Cardiac muscle cell (in vitro differentiated cells and primary cell): ENCODE measurements at regions not wholly inside any gene's neighbourhood (a gene's known extent, or its start where the extent isn't known, plus 50 kb on each side); places are given as distances from the start of the nearest gene placed in this dataset.

Experiments used
- DNase-seq, 2 donors: peaks; one replicate each; pipeline versions ENCODE4 v3.0.0 to v3.0.0-alpha.2; 2010 to 2017; ENCODE audit warnings: low read depth in 1 of 2, low spot score in 1 of 2
- H3K27ac ChIP-seq: fragments of 200-600 bp; sonication (generic); 2 replicates; pipeline ENCODE4 v1.5.1; 2016
- H3K27me3 ChIP-seq: fragments of 200-600 bp; sonication (generic); 2 replicates; pipeline ENCODE4 v1.6.0; 2016; ENCODE audit warnings: control low read depth
- H3K36me3 ChIP-seq: fragments of 200-600 bp; sonication (generic); 2 replicates; pipeline ENCODE4 v1.5.1; 2016; ENCODE audit warnings: control low read depth
- H3K4me1 ChIP-seq: fragments of 200-600 bp; sonication (generic); 2 replicates; pipeline ENCODE4 v1.8.1; 2017; ENCODE audit warnings: low read depth, mild to moderate bottlenecking, mixed run types
- H3K4me3 ChIP-seq: fragments of 200-600 bp; sonication (generic); 2 replicates; pipeline ENCODE4 v1.5.1; 2016; ENCODE audit warnings: mild to moderate bottlenecking
- H3K9me3 ChIP-seq: fragments of 200-600 bp; sonication (generic); 2 replicates; pipeline ENCODE4 v1.5.1; 2017; ENCODE audit warnings: low read depth, mild to moderate bottlenecking, control low read depth
- CTCF ChIP-seq: IDR thresholded peaks from 2 replicates; pipeline ENCODE4 v1.5.1; 2012; ENCODE audit warnings: low read depth, mild to moderate bottlenecking, low read length

GRCh38 chr4:126947536-126947935 is 685.2 kb upstream of the INTU start:
- TF ChIP-seq CTCF = no peak
- Histone ChIP-seq H3K4me3 (no peak overlapping the region), H3K27ac (no peak overlapping the region), H3K9me3 (no peaks in the 10 kb centered on the region), H3K36me3 (no peaks in the 10 kb centered on the region), H3K4me1 (no peaks in the 10 kb centered on the region), H3K27me3 (no peaks in the 10 kb centered on the region)
- no peak for DNase-seq

- H3K27me3 ChIP-seq = no peaks in the 10 kb centered on the region
- DNase-seq = no peak
- H3K9me3 ChIP-seq = no peaks in the 10 kb centered on the region
- H3K27ac ChIP-seq = no peak overlapping the region
- H3K4me1 ChIP-seq = peaks cover 13% of the 10 kb centered on the region
- TF ChIP-seq CTCF = no peak
- H3K4me3 ChIP-seq = no peak overlapping the region
- no peaks in the 10 kb centered on the region for H3K36me3 ChIP-seq
Observed at GRCh38 chr4:126954537-126955291, 678.0 kb upstream of the INTU start.

- Histone ChIP-seq H3K27ac (no peak overlapping the region), H3K4me1 (peaks cover 13% of the 10 kb centered on the region), H3K36me3 (no peaks in the 10 kb centered on the region), H3K4me3 (no peak overlapping the region), H3K27me3 (no peaks in the 10 kb centered on the region), H3K9me3 (no peaks in the 10 kb centered on the region)
- no peak for TF ChIP-seq CTCF
- no peak for DNase-seq
Observed at GRCh38 chr4:126955292-126956183, 677.2 kb upstream of the INTU start.

GRCh38 chr4:126956184-126956897 is 676.4 kb upstream of the INTU start:
- no peaks in the 10 kb centered on the region for H3K36me3 ChIP-seq
- H3K27me3 ChIP-seq = no peaks in the 10 kb centered on the region
- H3K4me3 ChIP-seq = no peak overlapping the region
- DNase-seq = no peak
- H3K9me3 ChIP-seq = no peaks in the 10 kb centered on the region
- H3K4me1 ChIP-seq = peaks cover 13% of the 10 kb centered on the region
- TF ChIP-seq CTCF = no peak
- H3K27ac ChIP-seq = no peak overlapping the region

- H3K9me3 ChIP-seq = no peaks in the 10 kb centered on the region
- no peak overlapping the region for H3K27ac ChIP-seq
- DNase-seq = peak in 1 of 2 donors; percentile 58
- H3K4me1 ChIP-seq = peaks cover 17% of the 10 kb centered on the region
- H3K27me3 ChIP-seq = no peaks in the 10 kb centered on the region
- TF ChIP-seq CTCF = peak; percentile 33
- H3K36me3 ChIP-seq = no peaks in the 10 kb centered on the region
- H3K4me3 ChIP-seq = no peak overlapping the region
Observed at GRCh38 chr4:126957556-126957955, 675.2 kb upstream of the INTU start.
